Testis (tissue), 2 donors: ENCODE measurements at regions not wholly inside any gene's neighbourhood (a gene's known extent, or its start where the extent isn't known, plus 50 kb on each side); places are given as distances from the start of the nearest gene placed in this dataset.

ENCODE experiments used
- CTCF ChIP-seq, 3 experiments: fragments of 450-650 bp in 2 of 3; fragments of 200-600 bp in 1 of 3; sonication (generic) in 1 of 3; IDR thresholded peaks; one replicate each; pipeline ENCODE4 v1.5.1; 2016 to 2019; ENCODE audit warnings: antibody characterized with exemption in 3 of 3, mild to moderate bottlenecking in 2 of 3, moderate library complexity in 1 of 3
- POLR2A ChIP-seq: fragments of 450-650 bp; IDR thresholded peaks from one replicate; pipeline ENCODE4 v1.6.1; 2017; ENCODE audit warnings: antibody characterized with exemption, mild to moderate bottlenecking, moderate library complexity

- TF ChIP-seq CTCF (IDR thresholded peaks at IDR 0.05) (no peak), POLR2A (no peak)
Measured at GRCh38 chr12:92648242-92649031, 54.4 kb upstream of the PLEKHG7 start.
